Lung (tissue), 11 donors: ENCODE measurements at regions not wholly inside any gene's neighbourhood (a gene's known extent, or its start where the extent isn't known, plus 50 kb on each side); places are given as distances from the start of the nearest gene placed in this dataset.

Experiments
- ATAC-seq: fragments of 200-7000 bp; cut with Tn5 transposase; one replicate; pipeline ENCODE4 v1.9.1; 2020; ENCODE audit warnings: moderate number of reproducible peaks; ENCODE audit not compliant: insufficient read depth, low FRiP score
- DNase-seq, 3 donors: peaks; one replicate each; pipeline ENCODE4 v3.0.0-alpha.2; 2013 to 2017
- H3K27ac ChIP-seq, 2 donors: one replicate each; pipeline ENCODE4 v1.5.1; 2013; ENCODE audit warnings: mild to moderate bottlenecking in 2 of 2, moderate library complexity in 2 of 2, control low read depth in 1 of 2, inconsistent platforms in 1 of 2, low read depth in 1 of 2, low read length in 1 of 2
- H3K27me3 ChIP-seq, 3 donors: one replicate each; pipeline ENCODE4 v1.5.1; 2013; ENCODE audit warnings: low read length in 2 of 3; ENCODE audit not compliant: control insufficient read depth in 3 of 3, insufficient read depth in 3 of 3
- H3K36me3 ChIP-seq, 4 donors: one replicate each; pipeline ENCODE4 v1.5.1; 2013; ENCODE audit warnings: low read length in 4 of 4, mild to moderate bottlenecking in 1 of 4, moderate library complexity in 1 of 4; ENCODE audit not compliant: control insufficient read depth in 4 of 4, insufficient read depth in 4 of 4
- H3K4me1 ChIP-seq, 5 donors: one replicate each; pipeline ENCODE4 v1.5.1; 2013; ENCODE audit warnings: low read length in 5 of 5, mild to moderate bottlenecking in 2 of 5, moderate library complexity in 1 of 5; ENCODE audit not compliant: control insufficient read depth in 5 of 5, insufficient read depth in 5 of 5
- H3K4me3 ChIP-seq: one replicate; pipeline ENCODE4 v1.5.1; 2013; ENCODE audit warnings: mild to moderate bottlenecking, control low read depth, moderate library complexity
- H3K9ac ChIP-seq, 2 donors: one replicate each; pipeline ENCODE4 v1.5.1; 2013; ENCODE audit warnings: low read length in 2 of 2, control low read depth in 1 of 2; ENCODE audit not compliant: insufficient read depth in 1 of 2
- H3K9me3 ChIP-seq, 4 donors: one replicate each; pipeline ENCODE4 v1.5.1; 2013; ENCODE audit warnings: low read length in 3 of 4, mild to moderate bottlenecking in 1 of 4, moderate library complexity in 1 of 4; ENCODE audit not compliant: control insufficient read depth in 4 of 4, insufficient read depth in 3 of 4
- WGBS, 2 donors: extraction: QIAGEN DNeasy Blood & Tissue Kit; methylation state at CpG; one replicate each; pipeline ENCODE4 v1.1.7; 2013; 5-methylcytosine and 5-hydroxymethylcytosine counted together
- TF ChIP-seq, protein P1 (sequence below): IDR thresholded peaks from 2 replicates; pipeline ENCODE4 v1.5.1; 2012; ENCODE audit warnings: mild to moderate bottlenecking; ENCODE audit errors: control extremely low read depth, extremely low read depth
- donor health status: control.
- donor health status: control.
- donor health status: Bipolar disorder and iron deficiency.
- donor health status: healthy.
- donor health status: DM: yes; HTN: yes; CAD: no.

DNA sequence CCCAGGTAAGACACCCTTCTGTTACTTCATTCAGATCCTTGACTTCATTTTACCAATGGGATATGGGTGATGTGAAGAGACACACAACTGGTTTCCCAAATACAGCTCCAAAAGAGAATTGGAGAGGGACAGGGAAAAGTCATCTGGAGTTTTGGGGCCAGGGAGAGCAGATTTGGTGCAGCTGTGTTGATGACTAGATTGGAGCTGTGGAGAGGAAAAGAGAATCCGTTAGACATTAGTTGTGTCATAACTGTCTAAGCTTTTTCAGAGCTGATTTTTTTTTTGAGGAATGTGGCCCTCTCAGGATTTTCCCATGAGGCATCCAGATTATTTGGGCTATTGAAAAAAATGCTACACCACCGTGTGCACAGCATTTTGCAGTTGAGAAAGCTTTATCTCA is 423.4 kb downstream of the DMAC1 start:
- DNase-seq (peak in 1 of 3 donors; percentile 50), ATAC-seq (no peak)
- Histone ChIP-seq H3K9ac (no peak overlapping the region), H3K27ac (no peak overlapping the region), H3K9me3 (peaks cover 0 to 4% (median 0%) of the 10 kb centered on the region in 4 donors), H3K4me1 (peaks cover 0 to 70% (median 6%) of the 10 kb centered on the region in 5 donors), H3K27me3 (no peaks in the 10 kb centered on the region), H3K4me3 (no peak overlapping the region), H3K36me3 (no peaks in the 10 kb centered on the region)
- 80 to 88% methylated on average over 2 of the region's 2 CpGs for WGBS, 2 donors
- TF ChIP-seq, protein P1, sequence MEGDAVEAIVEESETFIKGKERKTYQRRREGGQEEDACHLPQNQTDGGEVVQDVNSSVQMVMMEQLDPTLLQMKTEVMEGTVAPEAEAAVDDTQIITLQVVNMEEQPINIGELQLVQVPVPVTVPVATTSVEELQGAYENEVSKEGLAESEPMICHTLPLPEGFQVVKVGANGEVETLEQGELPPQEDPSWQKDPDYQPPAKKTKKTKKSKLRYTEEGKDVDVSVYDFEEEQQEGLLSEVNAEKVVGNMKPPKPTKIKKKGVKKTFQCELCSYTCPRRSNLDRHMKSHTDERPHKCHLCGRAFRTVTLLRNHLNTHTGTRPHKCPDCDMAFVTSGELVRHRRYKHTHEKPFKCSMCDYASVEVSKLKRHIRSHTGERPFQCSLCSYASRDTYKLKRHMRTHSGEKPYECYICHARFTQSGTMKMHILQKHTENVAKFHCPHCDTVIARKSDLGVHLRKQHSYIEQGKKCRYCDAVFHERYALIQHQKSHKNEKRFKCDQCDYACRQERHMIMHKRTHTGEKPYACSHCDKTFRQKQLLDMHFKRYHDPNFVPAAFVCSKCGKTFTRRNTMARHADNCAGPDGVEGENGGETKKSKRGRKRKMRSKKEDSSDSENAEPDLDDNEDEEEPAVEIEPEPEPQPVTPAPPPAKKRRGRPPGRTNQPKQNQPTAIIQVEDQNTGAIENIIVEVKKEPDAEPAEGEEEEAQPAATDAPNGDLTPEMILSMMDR, result no peak

DNA sequence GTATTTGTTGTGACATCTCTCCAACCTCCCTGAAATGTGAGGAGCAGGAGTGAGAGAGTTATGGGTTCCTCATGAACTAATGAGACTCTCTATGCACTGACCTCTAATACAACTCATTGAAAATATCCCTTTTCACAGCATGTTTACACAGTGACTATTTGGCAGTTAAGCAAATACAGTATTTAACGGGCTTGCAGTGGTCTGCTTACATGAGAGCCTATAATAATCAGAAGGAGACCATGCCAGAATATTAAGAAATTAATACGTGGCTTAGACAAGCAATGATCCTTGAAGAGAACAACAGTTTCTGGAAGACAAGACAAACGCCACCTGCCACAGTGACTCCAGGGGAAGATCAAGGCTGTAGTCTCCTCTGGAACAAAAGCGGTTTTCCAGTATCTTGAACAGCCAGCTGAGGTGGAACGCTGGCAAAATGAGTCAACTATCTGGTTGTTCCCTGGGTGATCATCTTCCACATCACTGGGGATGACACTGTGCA is 424.5 kb downstream of the DMAC1 start:
- ATAC-seq (no peak), DNase-seq (peak; percentile 46 to 89 (median 84))
- H3K9me3 ChIP-seq, result peaks cover 0 to 4% (median 0%) of the 10 kb centered on the region in 4 donors
- TF ChIP-seq, protein P1, result no peak
- no peaks in the 10 kb centered on the region for H3K27me3 ChIP-seq
- peaks cover 0 to 77% (median 11%) of the 10 kb centered on the region in 5 donors for H3K4me1 ChIP-seq
- WGBS, 2 donors, result 75 to 83% methylated on average over 5 of the region's 5 CpGs
- H3K9ac ChIP-seq, result no peak overlapping the region
- no peak overlapping the region for H3K27ac ChIP-seq
- no peaks in the 10 kb centered on the region for H3K36me3 ChIP-seq
- no peak overlapping the region for H3K4me3 ChIP-seq

DNA sequence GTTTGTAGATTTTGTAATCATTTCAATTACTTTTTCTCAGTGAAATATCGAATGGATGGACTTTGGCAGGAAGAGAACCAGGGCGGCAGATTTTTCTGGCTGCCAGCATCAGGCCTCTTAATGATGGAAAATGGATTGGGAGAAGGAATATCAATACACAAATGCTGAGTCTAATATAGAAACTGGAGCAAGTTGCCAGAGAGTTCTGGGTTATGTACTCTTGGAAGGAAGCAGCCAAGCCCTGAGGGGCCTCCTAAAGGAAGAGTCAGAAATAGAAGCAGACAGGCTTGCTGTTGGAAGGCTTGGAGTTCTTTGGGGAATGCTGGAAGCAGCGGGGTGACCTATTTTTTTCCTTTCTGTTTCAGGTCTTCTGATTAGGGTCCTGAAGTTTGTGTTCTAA is 428.6 kb downstream of the DMAC1 start:
- peaks cover 1 to 71% (median 21%) of the 10 kb centered on the region in 5 donors for H3K4me1 ChIP-seq
- H3K27ac ChIP-seq, result no peak overlapping the region
- no peak overlapping the region for H3K9ac ChIP-seq
- WGBS, 2 donors, result 76 to 83% methylated on average over 3 of the region's 3 CpGs
- ATAC-seq, result no peak
- peak; percentile 59 to 91 (median 74) for DNase-seq
- no peaks in the 10 kb centered on the region for H3K36me3 ChIP-seq
- no peaks in the 10 kb centered on the region for H3K27me3 ChIP-seq
- H3K9me3 ChIP-seq, result peaks cover 0 to under 1% (median 0%) of the 10 kb centered on the region in 4 donors
- no peak overlapping the region for H3K4me3 ChIP-seq
- TF ChIP-seq, protein P1, result no peak

DNA sequence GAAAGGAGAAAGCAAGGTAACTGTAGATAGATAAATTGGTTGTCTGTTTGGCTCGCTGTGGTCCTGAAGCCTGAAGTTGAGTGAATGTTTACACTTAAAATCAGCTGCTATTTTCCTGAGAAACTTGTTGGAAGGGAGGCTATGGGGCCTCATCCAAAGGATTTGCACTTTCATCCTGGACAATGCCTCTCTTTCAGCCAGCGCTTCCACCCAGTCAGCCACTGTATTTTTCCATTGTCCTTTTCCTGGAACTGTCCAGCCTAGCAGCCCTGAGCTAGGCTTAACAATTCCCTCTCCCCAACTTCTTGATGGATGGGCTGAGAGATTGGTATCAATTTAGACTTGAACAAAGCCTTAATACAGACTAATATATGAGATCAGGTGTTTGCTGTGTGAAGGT is 429.2 kb downstream of the DMAC1 start:
- peaks cover 1 to 66% (median 21%) of the 10 kb centered on the region in 5 donors for H3K4me1 ChIP-seq
- TF ChIP-seq, protein P1, result no peak
- no peak overlapping the region for H3K4me3 ChIP-seq
- WGBS, 2 donors, result 53 to 77% methylated on average over 2 of the region's 2 CpGs
- no peaks in the 10 kb centered on the region for H3K36me3 ChIP-seq
- no peaks in the 10 kb centered on the region for H3K27me3 ChIP-seq
- no peaks in the 10 kb centered on the region for H3K9me3 ChIP-seq
- ATAC-seq (no peak), DNase-seq (peak in 2 of 3 donors; percentile 59 to 76)
- no peak overlapping the region for H3K27ac ChIP-seq
- no peak overlapping the region for H3K9ac ChIP-seq
